ENCODE measurements at regions not wholly inside any gene's neighbourhood (a gene's known extent, or its start where the extent isn't known, plus 50 kb on each side); places are given as distances from the start of the nearest gene placed in this dataset.
"Not testable (repeated sequence)": the region's sequence is repeated elsewhere in the genome, so short reads cannot be mapped to it uniquely, and the experiment has no call there.

GRCh38 chr6:27112974-27113373, 134.5 kb upstream of the PRSS16 start:
- DNase-seq: no peak

- no peak for DNase-seq
Observed at GRCh38 chr6:27119329-27119728, 128.2 kb upstream of the PRSS16 start.

- DNase-seq: no peak
Observed at GRCh38 chr6:27119761-27120160, 127.7 kb upstream of the PRSS16 start.

GRCh38 chr6:27121640-27122039, 125.9 kb upstream of the PRSS16 start:
- no peak for DNase-seq

GRCh38 chr6:27124252-27124657, 123.2 kb upstream of the PRSS16 start:
- no peak for DNase-seq

GRCh38 chr6:27126046-27126814, 121.3 kb upstream of the PRSS16 start:
- DNase-seq: no peak

GRCh38 chr6:27126815-27127537, 120.5 kb upstream of the PRSS16 start:
- DNase-seq: peak; percentile 96

GRCh38 chr6:27127874-27128273, 119.6 kb upstream of the PRSS16 start:
- DNase-seq: peak; percentile 15

- peak; percentile 24 for DNase-seq
Observed at GRCh38 chr6:27128311-27129094, 119.0 kb upstream of the PRSS16 start.

- DNase-seq: peak; percentile 30
Observed at GRCh38 chr6:27129095-27129815, 118.2 kb upstream of the PRSS16 start.

- no peak for DNase-seq
Observed at GRCh38 chr6:27129917-27130316, 117.6 kb upstream of the PRSS16 start.

GRCh38 chr6:27130668-27131428, 116.7 kb upstream of the PRSS16 start:
- peak; percentile 61 for DNase-seq

GRCh38 chr6:27132282-27132531, 115.3 kb upstream of the PRSS16 start:
- DNase-seq: not testable (repeated sequence)

- DNase-seq: peak; percentile 99
Observed at GRCh38 chr6:27132532-27133280, 114.8 kb upstream of the PRSS16 start.

- peak; percentile 88 for DNase-seq
Observed at GRCh38 chr6:27133281-27134227, 113.9 kb upstream of the PRSS16 start.

- DNase-seq: peak; percentile 35
Observed at GRCh38 chr6:27135087-27135657, 112.3 kb upstream of the PRSS16 start.

- peak; percentile 31 for DNase-seq
Observed at GRCh38 chr6:27136077-27136644, 111.3 kb upstream of the PRSS16 start.

GRCh38 chr6:27136978-27137814, 110.3 kb upstream of the PRSS16 start:
- DNase-seq: peak; percentile 79

- DNase-seq: peak; percentile 89
Observed at GRCh38 chr6:27138406-27138805, 109.1 kb upstream of the PRSS16 start.
